Left lung (tissue), 4 donors: ENCODE measurements at regions not wholly inside any gene's neighbourhood (a gene's known extent, or its start where the extent isn't known, plus 50 kb on each side); places are given as distances from the start of the nearest gene placed in this dataset.
"Not testable (repeated sequence)": the region's sequence is repeated elsewhere in the genome, so short reads cannot be mapped to it uniquely, and the experiment has no call there.

Source experiments
- ATAC-seq: fragments of 200-7000 bp; cut with Tn5 transposase; one replicate; pipeline ENCODE4 v1.9.1; 2020; ENCODE audit warnings: moderate library complexity
- DNase-seq, 4 donors: peaks; one replicate each; pipeline ENCODE4 v3.0.0-alpha.2; 2013 to 2020
- H3K27ac ChIP-seq, 2 donors: fragments of 200-600 bp; sonication (generic) in 1 of 2; one replicate each; pipeline versions ENCODE4 v1.5.0 to v1.8.0; 2020 to 2021
- H3K27me3 ChIP-seq, 2 donors: fragments of 200-600 bp; sonication (generic) in 1 of 2; one replicate each; pipeline versions ENCODE4 v1.5.0 to v1.8.0; 2020 to 2021
- H3K36me3 ChIP-seq, 2 donors: fragments of 200-600 bp; sonication (generic) in 1 of 2; one replicate each; pipeline versions ENCODE4 v1.5.0 to v1.8.0; 2020 to 2021
- H3K4me1 ChIP-seq, 2 donors: fragments of 200-600 bp; one replicate each; pipeline ENCODE4 v1.8.0; 2021
- H3K4me3 ChIP-seq, 2 donors: fragments of 200-600 bp; sonication (generic) in 1 of 2; one replicate each; pipeline versions ENCODE4 v1.5.0 to v1.8.0; 2020 to 2021; ENCODE audit warnings: mild to moderate bottlenecking in 1 of 2
- H3K9me3 ChIP-seq, 2 donors: fragments of 200-600 bp; sonication (generic) in 1 of 2; one replicate each; pipeline versions ENCODE4 v1.5.0 to v1.8.0; 2020 to 2021
- CTCF ChIP-seq, 2 donors: fragments of 200-600 bp; sonication (generic) in 1 of 2; IDR thresholded peaks; one replicate each; pipeline versions ENCODE4 v1.5.0 to v1.8.0; 2021; ENCODE audit warnings: antibody characterized with exemption in 2 of 2
- intact Hi-C, 2 donors: fragments of 100-400 bp; cut with DNase I; formaldehyde crosslinking; loops; one replicate each; pipeline versions ENCODE4 v1.11.2 to v1.14.2; 2022
- donor health status: DM: no; HTN: yes; CAD: no.
- donor health status: DM: no; HTN: no; CAD: no.

GRCh38 chr13:90838317-90838960, 509.0 kb upstream of the MIR17HG start:
- Histone ChIP-seq H3K27me3 (no peaks in the 10 kb centered on the region), H3K9me3 (no peaks in the 10 kb centered on the region), H3K4me1 (peaks cover 0 to 8% of the 10 kb centered on the region in 2 donors), H3K4me3 (no peak overlapping the region), H3K36me3 (no peaks in the 10 kb centered on the region), H3K27ac (no peak overlapping the region)
- no peak for TF ChIP-seq CTCF (IDR thresholded peaks at IDR 0.05)
- ATAC-seq (no peak), DNase-seq (no peak)
- intact Hi-C loops = no loop called here

- H3K36me3 ChIP-seq = no peaks in the 10 kb centered on the region
Measured at GRCh38 chr13:90839061-90839460, 508.4 kb upstream of the MIR17HG start.

GRCh38 chr13:90846936-90847335, 500.6 kb upstream of the MIR17HG start:
- no peak overlapping the region for H3K4me3 ChIP-seq
- H3K36me3 ChIP-seq = no peaks in the 10 kb centered on the region
- intact Hi-C loops = no loop called here
- ATAC-seq (no peak), DNase-seq (no peak)
- TF ChIP-seq CTCF (IDR thresholded peaks at IDR 0.05) = no peak
- H3K27ac ChIP-seq = no peak overlapping the region
- H3K27me3 ChIP-seq = no peaks in the 10 kb centered on the region
- no peaks in the 10 kb centered on the region for H3K9me3 ChIP-seq
- H3K4me1 ChIP-seq = peaks cover 0 to 8% of the 10 kb centered on the region in 2 donors

More at GRCh38 chr13:90839061-90839460, 508.4 kb upstream of the MIR17HG start:
- TF ChIP-seq CTCF (IDR thresholded peaks at IDR 0.05) = no peak
- H3K4me1 ChIP-seq = peaks cover 0 to 8% of the 10 kb centered on the region in 2 donors
- intact Hi-C loops = no loop called here
- no peak overlapping the region for H3K27ac ChIP-seq
- H3K4me3 ChIP-seq = no peak overlapping the region
- H3K27me3 ChIP-seq = no peaks in the 10 kb centered on the region
- H3K9me3 ChIP-seq = no peaks in the 10 kb centered on the region
- DNase-seq (no peak), ATAC-seq (no peak)

- ATAC-seq, H3K9me3 ChIP-seq, H3K36me3 ChIP-seq, intact Hi-C loops, H3K4me3 ChIP-seq, H3K27me3 ChIP-seq, H3K4me1 ChIP-seq, H3K27ac ChIP-seq, DNase-seq: not testable (repeated sequence)
Measured at GRCh38 chr13:90853666-90854065, 493.8 kb upstream of the MIR17HG start.

- DNase-seq (no peak), ATAC-seq (no peak)
- TF ChIP-seq CTCF (IDR thresholded peaks at IDR 0.05) = no peak
- H3K4me3 ChIP-seq = no peak overlapping the region
- no peaks in the 10 kb centered on the region for H3K4me1 ChIP-seq
- H3K9me3 ChIP-seq = no peaks in the 10 kb centered on the region
- no peaks in the 10 kb centered on the region for H3K27me3 ChIP-seq
- H3K36me3 ChIP-seq = no peaks in the 10 kb centered on the region
- intact Hi-C loops = no loop called here
- H3K27ac ChIP-seq = no peak overlapping the region
Measured at GRCh38 chr13:90857921-90858320, 489.6 kb upstream of the MIR17HG start.

GRCh38 chr13:90866006-90866405, 481.5 kb upstream of the MIR17HG start:
- Histone ChIP-seq H3K4me1 (peaks cover 0 to 4% of the 10 kb centered on the region in 2 donors), H3K27me3 (no peaks in the 10 kb centered on the region), H3K9me3 (no peaks in the 10 kb centered on the region), H3K27ac (no peak overlapping the region), H3K36me3 (no peaks in the 10 kb centered on the region), H3K4me3 (no peak overlapping the region)
- no peak for TF ChIP-seq CTCF (IDR thresholded peaks at IDR 0.05)
- ATAC-seq (no peak), DNase-seq (no peak)
- intact Hi-C loops = no loop called here
